Right lobe of liver (tissue), 4 donors: ENCODE measurements at regions not wholly inside any gene's neighbourhood (a gene's known extent, or its start where the extent isn't known, plus 50 kb on each side); places are given as distances from the start of the nearest gene placed in this dataset.

Experiments used
- CTCF ChIP-seq, 4 donors: fragments of 200-600 bp in 3 of 4; fragments of 450-650 bp in 1 of 4; IDR thresholded peaks; one replicate each; pipeline versions ENCODE4 v1.5.1 to v1.8.0; 2016 to 2022; ENCODE audit warnings: antibody characterized with exemption in 4 of 4, mild to moderate bottlenecking in 2 of 4
- POLR2A ChIP-seq: fragments of 450-650 bp; IDR thresholded peaks from one replicate; pipeline ENCODE4 v1.6.1; 2017; ENCODE audit warnings: antibody characterized with exemption, mild to moderate bottlenecking
- donor health status: DM: no; HTN: no; CAD: no.
- donor health status: DM: no; HTN: no; CAD: no.
- donor health status: DM: no; HTN: yes; CAD: no.

- no peak for TF ChIP-seq CTCF (IDR thresholded peaks at IDR 0.05)
- no peak for TF ChIP-seq POLR2A
These were observed 1454.5 kb upstream of the TENM3 start for GRCh38 chr4:180788729-180789128.
